B cell (primary cell): ENCODE measurements at regions not wholly inside any gene's neighbourhood (a gene's known extent, or its start where the extent isn't known, plus 50 kb on each side); places are given as distances from the start of the nearest gene placed in this dataset.
"Not testable (repeated sequence)": the region's sequence is repeated elsewhere in the genome, so short reads cannot be mapped to it uniquely, and the experiment has no call there.

ENCODE experiments used
- ATAC-seq: fragments of 200-7000 bp; cut with Tn5 transposase; one replicate; pipeline ENCODE4 v1.10.0; 2021; ENCODE audit warnings: low read depth, mild to moderate bottlenecking, moderate number of reproducible peaks, moderate library complexity
- CTCF ChIA-PET: fragments of 350-600 bp; sonication (Branson Sonifier 250); formaldehyde crosslinking; loops from one replicate; lab custom pipeline; 2021; ENCODE audit warnings: antibody characterized with exemption, inconsistent platforms; lab: Charles Lee
- POLR2A ChIA-PET: fragments of 350-600 bp; sonication (Branson Sonifier 250); formaldehyde crosslinking; loops from one replicate; lab custom pipeline; 2021; ENCODE audit warnings: antibody characterized with exemption; lab: Charles Lee
- DNase-seq: peaks from one replicate; pipeline ENCODE4 v3.0.0; 2013
- H2AFZ ChIP-seq: 2 replicates; pipeline ENCODE4 v1.6.1; 2012; ENCODE audit warnings: mild to moderate bottlenecking, low read depth, low read length; ENCODE audit not compliant: insufficient read depth, poor library complexity, severe bottlenecking
- H3K27ac ChIP-seq, 2 donors: 1 replicate in 1 of 2; 2 replicates in 1 of 2; pipeline ENCODE4 v1.5.1; 2012 to 2013; ENCODE audit warnings: low read length in 2 of 2, mild to moderate bottlenecking in 2 of 2, moderate library complexity in 1 of 2
- H3K27me3 ChIP-seq, 4 experiments: fragments of 200-600 bp in 1 of 4; sonication (generic) in 1 of 4; replicated peaks in 1 of 4; 1 replicate in 2 of 4; 2 replicates in 2 of 4; pipeline versions ENCODE4 v1.6.1 to v1.7.0; 2013 to 2016; ENCODE audit warnings: low read length in 3 of 4, mild to moderate bottlenecking in 2 of 4, mixed read lengths in 1 of 4, moderate library complexity in 1 of 4; ENCODE audit not compliant: insufficient read depth in 4 of 4, control insufficient read depth in 3 of 4; ENCODE audit errors: control extremely low read depth in 1 of 4
- H3K36me3 ChIP-seq, 2 experiments: replicated peaks in 1 of 2; 1 replicate in 1 of 2; 2 replicates in 1 of 2; pipeline versions ENCODE4 v1.6.1 to v1.7.1; 2013; ENCODE audit warnings: low read length in 1 of 2; ENCODE audit not compliant: insufficient read depth in 2 of 2, control insufficient read depth in 1 of 2; ENCODE audit errors: control extremely low read depth in 1 of 2, extremely low read depth in 1 of 2
- H3K4me1 ChIP-seq, 2 donors: fragments of 200-600 bp in 1 of 2; sonication (generic) in 1 of 2; 1 replicate in 1 of 2; 2 replicates in 1 of 2; pipeline versions ENCODE4 v1.5.1 to v1.6.1; 2013 to 2017; ENCODE audit warnings: low read length in 2 of 2; ENCODE audit not compliant: control insufficient read depth in 2 of 2, insufficient read depth in 2 of 2
- H3K4me2 ChIP-seq: replicated peaks from 2 replicates; pipeline ENCODE3; 2012; ENCODE audit warnings: mild to moderate bottlenecking, low read depth, low read length; ENCODE audit not compliant: poor library complexity, severe bottlenecking
- H3K4me3 ChIP-seq, 5 experiments: fragments of 200-600 bp in 1 of 5; sonication (generic) in 1 of 5; 1 replicate in 3 of 5; 2 replicates in 2 of 5; pipeline versions ENCODE4 v1.5.1 to v1.7.0; 2011 to 2016; ENCODE audit warnings: low read length in 4 of 5, mild to moderate bottlenecking in 4 of 5, low read depth in 2 of 5, control low read depth in 1 of 5, moderate library complexity in 1 of 5; ENCODE audit not compliant: insufficient read depth in 1 of 5; ENCODE audit errors: control extremely low read depth in 1 of 5, extremely low read depth in 1 of 5
- H3K79me2 ChIP-seq: fragments of 200-600 bp; sonication (generic); one replicate; pipeline ENCODE4 v1.6.0; 2016; ENCODE audit warnings: low read length; ENCODE audit not compliant: control insufficient read depth, insufficient read depth
- H3K9ac ChIP-seq: fragments of 200-600 bp; sonication (generic); 2 replicates; pipeline ENCODE4 v1.6.1; 2017; ENCODE audit warnings: mild to moderate bottlenecking, low read length, moderate library complexity
- H3K9me3 ChIP-seq, 3 donors: one replicate each; pipeline versions ENCODE4 v1.6.1 to v1.7.1; 2013; ENCODE audit warnings: low read length in 2 of 3; ENCODE audit not compliant: control insufficient read depth in 2 of 3, insufficient read depth in 1 of 3; ENCODE audit errors: control extremely low read depth in 1 of 3
- H4K20me1 ChIP-seq: 2 replicates; pipeline ENCODE4 v1.6.0; 2012; ENCODE audit warnings: mild to moderate bottlenecking, low read length; ENCODE audit not compliant: insufficient read depth, control insufficient read depth, poor library complexity, severe bottlenecking
- H3K27ac Mint-ChIP-seq: one replicate; pipeline ENCODE4 v1.8.0; 2021; ENCODE audit warnings: mixed read lengths
- H3K27me3 Mint-ChIP-seq: one replicate; pipeline ENCODE4 v1.8.0; 2021; ENCODE audit warnings: mixed read lengths
- H3K4me1 Mint-ChIP-seq: one replicate; pipeline ENCODE4 v1.8.0; 2021; ENCODE audit warnings: mixed read lengths
- H3K4me3 Mint-ChIP-seq: one replicate; pipeline ENCODE4 v1.8.0; 2021; ENCODE audit warnings: mixed read lengths
- H3K9me3 Mint-ChIP-seq: one replicate; pipeline ENCODE4 v1.8.0; 2022; ENCODE audit warnings: mixed read lengths; ENCODE audit not compliant: insufficient read depth
- WGBS: methylation state at CpG from one replicate; pipeline ENCODE4 v1.1.5; 2013; ENCODE audit warnings: missing lambda C conversion rate; ENCODE audit not compliant: insufficient coverage; 5-methylcytosine and 5-hydroxymethylcytosine counted together
- intact Hi-C: fragments of 100-400 bp; cut with micrococcal nuclease; formaldehyde crosslinking; loops from one replicate; pipeline ENCODE4 v1.10.0; 2022

DNA sequence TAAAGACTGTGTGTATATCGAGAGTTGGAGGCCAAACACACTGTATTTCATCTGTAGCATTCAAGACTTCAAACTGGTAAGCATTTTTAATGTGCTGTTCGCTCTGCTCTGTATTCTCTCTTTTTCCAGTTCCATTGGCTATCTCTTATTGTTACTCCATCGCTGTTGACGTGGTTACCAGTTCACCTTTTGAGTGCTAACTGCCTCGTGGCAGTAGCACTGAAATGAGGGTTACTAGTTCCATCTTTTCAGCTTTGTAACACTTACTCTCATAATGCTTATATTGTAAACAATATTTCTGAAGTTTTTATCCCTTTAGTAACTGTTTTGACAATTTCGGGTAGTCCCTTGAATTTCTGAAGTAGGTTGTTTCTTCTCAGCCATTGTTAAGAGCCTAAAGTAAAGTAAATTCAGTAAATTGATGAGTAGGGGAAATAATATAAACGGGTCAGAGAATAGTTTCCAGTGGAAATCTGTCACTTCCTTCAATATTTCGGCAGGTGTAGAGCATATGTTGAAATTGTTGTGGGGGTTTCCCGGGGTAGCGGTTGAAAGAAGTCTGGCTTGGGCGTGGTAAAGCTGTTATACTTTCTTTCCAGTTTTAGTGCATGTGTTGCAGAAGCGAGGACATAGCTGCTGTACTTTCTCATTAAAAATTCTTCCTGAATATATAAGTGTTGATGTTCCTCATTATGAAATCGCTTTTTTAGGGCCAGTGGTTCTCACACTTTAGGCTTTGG is 175.7 kb upstream of the GOLGA6L22 start:
- H3K27me3 Mint-ChIP-seq, POLR2A ChIA-PET, H3K36me3 ChIP-seq, H3K9ac ChIP-seq, H3K9me3 ChIP-seq, ATAC-seq, DNase-seq, H3K9me3 Mint-ChIP-seq, H4K20me1 ChIP-seq, CTCF ChIA-PET, intact Hi-C loops, H3K27me3 ChIP-seq, H3K4me1 Mint-ChIP-seq, H3K27ac ChIP-seq, H2AFZ ChIP-seq, H3K4me2 ChIP-seq, H3K4me3 Mint-ChIP-seq, H3K4me1 ChIP-seq, H3K4me3 ChIP-seq, H3K79me2 ChIP-seq, H3K27ac Mint-ChIP-seq: not testable (repeated sequence)
- 50% methylated on average over 5 of the region's 13 CpGs for WGBS

- POLR2A ChIA-PET, DNase-seq, H4K20me1 ChIP-seq, H3K27me3 ChIP-seq, H3K9me3 Mint-ChIP-seq, ATAC-seq, CTCF ChIA-PET, H2AFZ ChIP-seq, H3K4me1 ChIP-seq, H3K4me3 Mint-ChIP-seq, H3K27ac ChIP-seq, H3K27me3 Mint-ChIP-seq, H3K27ac Mint-ChIP-seq, H3K4me1 Mint-ChIP-seq, H3K79me2 ChIP-seq, H3K4me2 ChIP-seq, H3K4me3 ChIP-seq, intact Hi-C loops, H3K36me3 ChIP-seq, H3K9ac ChIP-seq, H3K9me3 ChIP-seq: not testable (repeated sequence)
- 43% methylated on average over 1 of the region's 3 CpGs for WGBS
Observed at GRCh38 chr15:22284795-22285420, 173.8 kb upstream of the GOLGA6L22 start.

DNA sequence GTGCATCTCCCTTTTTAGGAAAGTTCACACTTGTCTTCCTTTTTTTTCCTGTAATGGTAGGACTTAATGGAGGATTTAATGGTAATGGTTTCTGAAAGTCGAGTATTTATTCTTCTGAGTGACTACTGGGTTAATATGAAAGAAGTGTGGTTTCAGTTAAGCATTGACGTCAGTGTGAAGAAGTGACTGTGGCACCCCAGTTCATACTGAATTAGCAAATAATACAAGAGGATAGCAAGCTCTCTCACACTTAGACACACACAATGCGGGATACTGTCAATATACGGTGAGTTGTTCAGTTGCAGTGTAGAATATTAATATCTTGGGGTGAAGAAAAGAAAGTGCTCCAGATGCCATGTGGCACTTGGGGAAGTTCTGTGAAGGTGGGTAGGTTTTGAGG is 167.6 kb upstream of the GOLGA6L22 start:
- H3K4me3 Mint-ChIP-seq, H3K27me3 Mint-ChIP-seq, H3K27me3 ChIP-seq, H2AFZ ChIP-seq, H3K4me3 ChIP-seq, H3K9me3 ChIP-seq, ATAC-seq, POLR2A ChIA-PET, H3K27ac ChIP-seq, H3K36me3 ChIP-seq, H3K9me3 Mint-ChIP-seq, intact Hi-C loops, H3K4me1 ChIP-seq, DNase-seq, CTCF ChIA-PET, H3K79me2 ChIP-seq, H4K20me1 ChIP-seq, H3K4me2 ChIP-seq, H3K4me1 Mint-ChIP-seq, H3K27ac Mint-ChIP-seq, H3K9ac ChIP-seq: not testable (repeated sequence)
- 100% methylated on average over 1 of the region's 4 CpGs for WGBS

DNA sequence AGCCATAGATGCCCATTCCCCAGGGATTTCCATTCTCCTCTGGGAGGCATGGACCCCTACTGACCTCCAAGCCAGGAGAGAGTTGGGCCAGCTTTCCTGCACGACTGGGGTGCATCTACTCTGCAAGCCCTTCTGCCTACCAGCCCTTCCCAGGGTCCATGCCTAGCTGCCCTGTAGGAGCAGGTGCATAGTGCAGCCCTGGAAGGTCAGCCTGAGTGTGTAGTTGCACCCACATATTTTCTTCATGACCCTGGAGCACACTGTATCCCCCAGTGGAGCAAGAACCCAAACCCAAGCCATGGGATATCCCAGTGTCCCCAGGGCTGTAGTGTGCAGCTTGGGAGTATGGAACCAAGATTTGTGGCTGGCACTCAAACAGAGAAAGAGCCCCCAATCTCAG is 155.6 kb upstream of the GOLGA6L22 start:
- CTCF ChIA-PET, H3K27ac Mint-ChIP-seq: not testable (repeated sequence)

More for the DNA sequence above, 155.6 kb upstream of the GOLGA6L22 start:
- H3K4me3 ChIP-seq, intact Hi-C loops, H3K27ac ChIP-seq, H3K4me3 Mint-ChIP-seq, H3K4me2 ChIP-seq, H3K4me1 Mint-ChIP-seq, DNase-seq, H3K9ac ChIP-seq, H3K9me3 Mint-ChIP-seq, H3K79me2 ChIP-seq, H3K9me3 ChIP-seq, ATAC-seq, POLR2A ChIA-PET, H2AFZ ChIP-seq, H3K27me3 ChIP-seq, H3K36me3 ChIP-seq, H4K20me1 ChIP-seq, H3K27me3 Mint-ChIP-seq, H3K4me1 ChIP-seq: not testable (repeated sequence)
- WGBS, result no CpG with 5 or more reads among the region's 1 CpG
